DND-41 (cell line): ENCODE measurements at regions not wholly inside any gene's neighbourhood (a gene's known extent, or its start where the extent isn't known, plus 50 kb on each side); places are given as distances from the start of the nearest gene placed in this dataset.

Experiments
- CTCF ChIP-seq: IDR thresholded peaks from 2 replicates; pipeline ENCODE4 v1.5.1; 2012; ENCODE audit warnings: borderline replicate concordance, low read length, moderate library complexity, mild to moderate bottlenecking; ENCODE audit not compliant: poor library complexity, severe bottlenecking; ENCODE audit errors: extremely low read depth
- EZH2 ChIP-seq: IDR thresholded peaks from 3 replicates; pipeline ENCODE4 v1.6.1; 2012; ENCODE audit warnings: borderline replicate concordance, low read depth, mild to moderate bottlenecking, moderate library complexity, low read length, inconsistent platforms; ENCODE audit not compliant: severe bottlenecking

GRCh38 chr17:14833201-14833785 lies 431.8 kb downstream of the PMP22 start:
- TF ChIP-seq CTCF (no peak), EZH2 (no peak)
